Fibroblast of skin of left quadriceps (primary cell): ENCODE measurements at regions not wholly inside any gene's neighbourhood (a gene's known extent, or its start where the extent isn't known, plus 50 kb on each side); places are given as distances from the start of the nearest gene placed in this dataset.

Experiments
- DNase-seq, 2 experiments: peaks; one replicate each; pipeline ENCODE4 v3.0.0-alpha.2; 2013; ENCODE audit warnings: low read depth in 2 of 2

DNA sequence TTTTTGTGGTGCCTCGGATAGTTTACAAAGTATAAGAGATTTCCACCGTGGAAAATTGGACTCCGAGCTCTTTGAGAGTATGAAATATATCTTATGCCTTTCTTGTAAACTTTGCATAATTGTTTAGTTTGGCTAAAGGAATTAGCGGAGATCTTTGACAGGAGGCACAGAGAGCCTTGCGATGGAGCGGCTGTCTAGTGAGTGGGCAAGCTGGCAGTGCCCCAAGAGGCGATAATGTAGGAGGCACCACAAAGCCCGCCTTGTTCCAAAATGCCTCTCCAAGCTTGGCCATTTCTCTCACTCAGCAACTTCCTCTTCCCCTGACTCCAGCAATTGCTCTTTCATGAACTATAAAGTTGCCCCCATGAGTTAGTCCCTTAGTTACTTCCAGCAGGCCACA lies 270.1 kb upstream of the PRICKLE1 start:
- no peak for DNase-seq

DNA sequence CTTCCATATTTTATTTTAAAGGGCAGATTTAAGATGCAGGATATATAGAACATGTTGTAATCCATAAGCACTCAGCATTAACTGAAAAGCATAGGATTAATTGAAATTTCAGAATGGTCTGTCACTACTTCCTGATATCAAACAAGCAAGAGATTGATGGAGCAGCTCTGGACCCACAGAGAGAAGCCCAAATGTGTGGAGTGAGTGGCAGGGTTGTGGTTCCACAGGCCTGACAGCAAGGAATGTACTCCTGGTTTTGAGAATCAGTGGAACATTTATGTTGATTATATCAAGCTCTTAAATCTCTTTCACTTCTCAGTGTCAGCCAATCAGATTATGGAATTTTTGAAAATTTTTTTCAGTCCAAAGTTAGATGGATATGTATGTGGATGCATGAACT lies 267.6 kb upstream of the PRICKLE1 start:
- no peak for DNase-seq

DNA sequence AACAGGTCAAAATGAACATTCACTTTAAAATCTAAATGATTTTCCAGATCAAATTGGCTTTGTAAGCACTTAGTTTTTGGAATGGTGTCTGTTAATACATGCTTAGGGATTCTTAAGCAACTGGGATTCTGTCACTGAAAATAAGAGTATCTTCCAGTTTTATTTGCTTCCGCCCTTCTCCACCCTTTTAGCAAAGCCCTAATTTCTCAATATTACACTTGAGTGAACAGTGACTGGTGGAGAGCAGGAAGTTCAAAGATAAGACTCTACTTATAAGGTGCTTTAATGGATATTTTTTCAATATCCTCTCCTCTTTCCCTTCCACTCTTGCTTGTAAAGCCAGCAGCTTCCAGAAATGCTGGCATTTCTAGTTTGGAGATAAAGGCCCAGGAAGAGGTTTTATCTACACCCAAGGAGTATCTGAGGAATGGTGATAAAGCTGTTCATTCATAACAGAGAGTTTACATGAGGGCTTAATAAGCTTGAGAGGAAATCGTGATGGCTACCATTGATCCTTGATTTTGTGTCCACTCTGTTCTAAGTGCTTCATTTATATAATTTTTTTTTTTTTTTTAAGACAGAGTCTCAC lies 265.9 kb upstream of the PRICKLE1 start:
- DNase-seq: no peak

DNA sequence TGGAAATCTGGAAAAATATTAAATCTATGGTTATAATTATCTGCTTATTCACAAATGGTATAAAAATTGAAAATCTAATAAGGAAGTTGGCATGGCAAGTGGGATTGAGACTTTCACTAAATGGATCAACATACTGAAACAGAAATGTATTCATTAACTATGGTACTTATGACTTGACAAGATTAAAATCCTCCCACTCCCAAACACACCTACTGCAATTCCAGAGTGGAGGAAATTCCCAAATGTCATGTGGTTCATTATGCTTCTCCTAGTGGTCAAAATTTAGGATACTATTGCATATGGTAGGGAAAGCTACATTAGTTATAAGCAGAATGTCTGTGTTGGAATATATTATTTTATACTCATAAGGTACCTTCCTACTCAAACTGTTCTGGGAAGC lies 265.3 kb upstream of the PRICKLE1 start:
- no peak for DNase-seq

DNA sequence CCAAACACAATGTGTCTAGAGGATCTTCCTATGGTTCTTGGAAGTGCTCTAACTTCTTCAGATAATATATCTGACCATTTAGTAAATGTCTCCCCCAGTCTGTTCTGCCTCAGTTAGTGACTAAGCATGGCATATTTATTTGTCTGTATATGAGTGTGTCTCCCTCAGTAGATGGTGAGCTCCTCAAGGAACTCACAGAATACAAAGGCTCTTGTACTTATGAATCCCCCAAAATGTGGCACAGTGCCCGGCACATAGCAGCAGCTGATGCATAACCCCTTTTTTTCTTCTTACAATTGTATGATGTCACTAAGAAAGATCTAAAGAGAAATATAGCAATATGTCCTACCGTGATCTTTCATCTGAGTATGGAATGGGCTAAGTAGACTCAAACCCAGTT lies 264.7 kb upstream of the PRICKLE1 start:
- no peak for DNase-seq

DNA sequence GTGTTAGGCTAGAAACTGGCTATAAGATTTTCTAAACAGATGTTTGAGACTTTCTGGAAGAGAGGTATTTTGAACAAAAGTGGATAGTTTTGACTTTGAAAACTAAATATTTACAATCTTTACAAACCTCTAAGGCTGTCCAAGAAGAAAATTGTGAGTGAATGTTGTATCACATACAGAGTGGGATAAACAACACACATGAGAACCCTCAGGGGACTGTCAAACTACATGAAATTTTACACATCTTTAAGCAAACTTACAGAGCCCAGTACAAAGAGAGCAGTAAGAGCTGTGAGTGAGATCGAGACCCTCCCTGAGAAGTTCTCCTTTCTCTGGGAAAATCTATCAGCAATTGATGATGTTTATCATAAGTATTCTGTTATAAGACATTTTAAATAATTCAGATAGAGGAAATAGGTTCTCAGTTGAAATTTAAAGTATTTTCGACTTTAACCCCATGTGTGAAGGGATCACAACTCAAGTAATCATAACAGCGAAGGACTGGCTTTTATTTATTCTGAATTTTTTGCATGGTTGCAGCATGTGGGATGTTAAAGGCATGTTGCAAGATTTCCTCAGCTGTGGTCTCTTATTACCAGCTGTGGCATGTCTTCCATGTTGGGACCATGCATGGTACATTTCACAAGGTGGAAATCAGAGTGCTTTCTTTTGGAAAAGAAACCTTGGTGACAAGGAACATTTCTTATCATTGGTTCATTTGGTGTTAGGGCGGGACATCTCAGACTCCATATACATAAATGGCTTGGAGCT lies 264.0 kb upstream of the PRICKLE1 start:
- DNase-seq: no peak

DNA sequence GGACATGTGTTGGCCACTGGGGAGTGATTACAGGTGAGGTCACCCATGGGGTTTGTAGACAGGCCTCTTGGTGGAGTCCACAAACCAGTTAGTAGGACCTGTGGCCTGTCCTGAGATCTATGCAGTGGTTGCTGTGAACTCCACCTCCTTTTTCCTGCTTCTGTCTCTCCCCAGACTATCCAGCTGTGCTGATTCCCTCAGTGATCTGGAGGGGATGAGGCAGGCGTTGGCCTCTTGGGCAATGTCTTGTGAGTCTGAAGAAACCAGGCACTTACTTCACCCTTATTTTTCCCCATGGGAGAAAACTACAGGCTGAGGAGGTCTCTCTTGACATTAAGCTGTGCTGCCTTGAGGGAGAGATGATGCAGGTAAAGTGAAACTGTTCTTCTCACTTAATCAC lies 257.2 kb upstream of the PRICKLE1 start:
- DNase-seq: no peak

DNA sequence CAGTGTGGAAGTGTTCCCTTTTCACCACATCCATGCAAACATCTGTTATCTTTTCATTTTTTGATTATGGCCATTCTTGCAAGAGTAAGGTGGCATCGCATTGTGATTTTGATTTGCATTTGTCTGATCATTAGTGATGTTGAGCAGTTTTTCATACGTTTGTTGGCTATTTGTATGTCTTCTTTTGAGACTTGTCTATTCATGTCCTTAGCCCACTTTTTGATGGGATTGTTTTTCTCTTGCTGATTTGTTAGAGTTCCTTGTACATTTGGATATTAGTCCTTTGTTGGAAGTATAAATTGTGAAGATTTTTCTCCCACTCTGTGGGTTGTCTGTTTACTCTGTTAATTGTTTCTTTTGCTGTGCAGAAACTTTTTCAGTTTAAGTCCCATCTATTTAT lies 244.5 kb upstream of the PRICKLE1 start:
- DNase-seq: no peak

DNA sequence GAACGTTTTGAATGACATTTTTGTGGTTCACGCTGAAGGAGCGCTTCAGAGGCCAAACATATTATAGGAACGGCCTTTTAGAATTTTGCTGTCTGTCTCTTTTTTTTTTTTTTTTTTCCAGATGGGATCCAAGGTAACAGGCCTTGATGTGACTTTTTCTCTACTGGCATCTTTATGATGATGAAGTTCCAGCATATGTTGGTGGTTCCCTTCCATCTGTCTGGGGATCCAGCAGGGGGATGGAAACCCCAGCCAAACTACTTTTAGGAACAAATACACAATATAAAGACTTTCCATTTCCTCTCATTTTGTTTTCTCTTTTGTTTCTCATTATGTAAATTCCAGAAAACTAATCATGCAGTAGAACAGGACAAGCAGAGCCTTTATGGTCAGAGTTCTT lies 239.3 kb upstream of the PRICKLE1 start:
- no peak for DNase-seq

DNA sequence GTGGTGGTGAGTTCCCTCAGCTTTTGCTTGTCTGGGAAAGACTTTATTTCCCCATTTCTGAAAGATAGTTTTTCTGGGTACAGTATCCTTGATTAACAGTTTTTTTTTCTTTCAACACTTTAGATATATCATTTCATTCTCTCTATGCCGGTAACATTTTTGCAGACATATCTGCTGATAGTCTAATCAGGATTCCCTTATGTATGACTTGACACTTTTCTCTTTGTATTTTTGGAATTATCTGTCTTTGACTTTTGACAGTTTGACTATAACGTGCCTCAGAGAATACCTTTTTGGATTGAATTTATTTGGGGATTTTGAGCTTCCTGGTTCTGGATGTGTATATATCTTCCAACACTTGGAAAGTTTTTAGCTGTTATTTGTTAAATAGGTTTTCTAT lies 234.8 kb upstream of the PRICKLE1 start:
- no peak for DNase-seq

DNA sequence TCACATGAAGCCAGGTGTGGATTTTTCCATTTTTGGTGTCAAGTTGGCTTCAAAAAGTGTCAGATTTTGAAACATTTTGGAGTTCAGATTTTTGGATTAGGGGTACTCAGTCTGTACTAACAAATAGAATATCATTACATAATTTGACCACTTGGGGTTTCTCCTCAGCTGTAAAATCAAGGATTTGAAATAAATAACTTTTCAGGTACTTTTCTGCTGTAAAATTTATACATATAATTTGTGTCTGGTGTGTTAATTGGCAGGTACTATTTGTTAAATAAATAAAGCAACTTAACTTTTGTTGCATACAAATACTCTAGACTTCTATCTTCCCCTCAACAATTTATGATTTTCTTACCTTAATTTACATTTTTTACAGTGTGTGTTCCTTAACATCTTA lies 234.1 kb upstream of the PRICKLE1 start:
- no peak for DNase-seq

DNA sequence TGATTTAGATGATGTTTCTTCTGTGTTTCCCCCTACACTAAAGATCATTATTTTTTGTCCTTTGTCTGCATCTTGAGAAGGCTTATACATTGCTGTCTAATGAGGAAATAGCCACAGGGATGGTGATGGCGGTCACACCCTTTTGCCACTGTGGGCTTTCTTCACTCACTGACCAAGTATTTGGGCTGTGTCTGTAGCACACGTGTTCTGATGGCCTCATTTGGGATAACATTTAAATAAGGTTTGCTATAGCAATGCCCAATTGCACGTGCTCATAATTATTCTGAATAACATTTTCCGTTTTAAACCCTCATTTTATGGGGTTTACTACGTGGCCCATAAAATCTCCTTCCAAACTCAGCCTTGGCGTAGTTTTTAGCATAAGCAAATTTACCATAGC lies 230.3 kb upstream of the PRICKLE1 start:
- no peak for DNase-seq

DNA sequence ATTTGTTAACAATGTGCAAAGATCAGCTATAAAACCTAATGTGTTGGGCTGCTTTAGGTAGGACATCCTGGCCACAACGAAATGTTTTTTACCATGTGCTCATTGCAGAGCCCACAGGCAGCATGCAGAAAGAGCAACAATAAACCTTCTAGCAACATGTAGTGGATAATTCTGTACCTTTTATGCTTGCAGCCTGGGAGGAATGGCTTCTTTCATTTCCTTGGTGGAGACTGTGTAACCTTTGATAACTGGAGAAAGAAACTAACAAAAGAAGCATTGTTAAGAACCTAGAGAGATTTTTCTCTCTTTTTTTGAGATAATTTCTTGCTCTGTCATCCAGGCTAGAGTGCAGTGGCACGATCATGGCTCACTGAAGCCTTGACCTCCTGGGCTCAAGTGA lies 225.5 kb upstream of the PRICKLE1 start:
- no peak for DNase-seq

DNA sequence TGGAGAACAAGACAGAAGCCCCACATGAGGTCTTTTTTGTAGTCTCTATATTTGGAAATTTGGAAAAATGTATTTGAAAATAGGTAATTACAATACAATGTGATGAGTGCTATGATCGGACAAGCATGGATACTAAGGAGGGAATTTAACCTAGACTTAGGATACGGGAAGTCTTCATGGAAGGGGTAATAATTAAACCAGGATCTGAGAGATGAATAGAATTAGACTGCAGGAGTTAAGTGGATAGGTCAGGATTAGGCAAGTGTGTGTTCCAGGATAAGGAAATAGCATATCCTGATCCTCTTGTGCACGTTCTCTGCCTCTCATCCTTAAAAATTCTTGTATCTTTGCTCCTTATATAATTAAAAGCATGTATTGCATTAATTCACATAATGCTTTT lies 223.3 kb upstream of the PRICKLE1 start:
- no peak for DNase-seq

DNA sequence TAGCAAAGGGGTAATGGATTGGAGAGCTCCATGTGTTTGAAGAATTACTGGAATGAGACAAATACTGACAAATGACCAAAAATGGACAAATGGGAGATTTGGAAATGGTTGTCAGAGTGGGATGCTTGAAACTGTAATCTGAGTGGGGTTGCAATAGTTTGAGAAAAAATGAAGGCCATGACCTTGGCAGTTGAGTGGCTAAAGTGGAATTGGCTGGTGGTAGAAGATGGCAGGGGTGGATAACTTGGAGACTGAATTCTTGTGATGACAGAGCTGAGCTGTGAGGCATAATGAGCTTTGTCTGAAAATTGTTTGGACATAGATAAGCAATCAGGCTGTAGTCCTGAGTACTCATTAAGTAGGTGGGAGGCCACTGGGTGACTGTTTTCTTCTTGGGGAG lies 222.5 kb upstream of the PRICKLE1 start:
- DNase-seq: no peak

DNA sequence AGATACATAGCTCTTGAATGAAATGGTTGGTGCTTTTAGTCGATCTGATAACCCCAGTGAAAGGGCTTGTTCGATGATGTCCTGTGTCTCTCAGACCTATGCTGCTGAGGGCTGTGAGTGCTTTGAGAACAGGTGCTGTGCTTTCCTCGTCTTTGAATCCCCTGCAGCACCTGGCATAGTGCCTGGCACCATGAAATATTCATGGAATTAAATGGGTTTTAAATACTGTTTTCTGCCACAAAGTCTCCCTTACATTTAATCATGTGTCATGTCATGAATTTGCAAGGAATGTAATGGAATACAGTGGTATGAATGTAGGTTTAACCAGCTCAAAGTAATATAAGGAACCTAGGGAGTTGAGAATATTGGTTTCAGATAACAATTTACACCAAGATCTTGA lies 220.5 kb upstream of the PRICKLE1 start:
- no peak for DNase-seq

DNA sequence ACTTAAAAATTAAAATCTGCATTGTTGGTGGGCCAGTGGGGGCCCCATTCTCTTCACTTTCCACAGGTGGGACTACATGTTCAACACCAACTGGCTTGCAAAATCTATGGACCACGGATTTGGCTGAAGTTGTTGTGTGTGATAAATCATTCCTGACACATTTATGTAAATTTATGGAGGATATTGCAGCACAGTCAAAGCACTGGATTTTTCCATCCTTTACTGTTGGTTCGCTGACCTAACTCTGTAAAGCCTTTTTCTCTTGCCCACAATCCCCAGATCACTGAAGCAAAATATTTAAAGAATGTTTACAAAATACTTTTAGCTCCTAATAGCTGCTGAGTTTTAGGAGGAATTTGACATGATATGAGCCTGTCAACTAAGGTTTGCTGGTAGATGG lies 219.7 kb upstream of the PRICKLE1 start:
- peak; percentile 37 to 45 for DNase-seq

DNA sequence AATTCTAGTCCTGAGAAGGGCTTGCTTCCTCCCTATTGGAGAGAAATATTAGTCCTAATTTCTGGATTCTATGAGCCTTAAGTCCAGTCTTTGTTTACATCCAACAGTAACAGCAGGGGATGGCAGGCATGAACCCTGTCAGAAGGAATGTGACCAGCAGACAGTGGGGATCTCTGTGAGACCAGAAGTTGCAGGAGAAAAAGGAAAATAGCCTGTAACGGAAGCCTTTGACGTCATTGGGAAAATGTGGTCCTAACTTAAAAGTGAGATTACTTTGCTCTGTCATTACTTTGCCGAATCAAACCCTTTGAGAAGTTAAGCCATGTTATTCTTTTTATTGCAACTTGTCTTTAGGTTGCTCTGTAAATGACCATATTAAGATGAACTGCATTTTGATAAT lies 218.2 kb upstream of the PRICKLE1 start:
- DNase-seq: no peak

DNA sequence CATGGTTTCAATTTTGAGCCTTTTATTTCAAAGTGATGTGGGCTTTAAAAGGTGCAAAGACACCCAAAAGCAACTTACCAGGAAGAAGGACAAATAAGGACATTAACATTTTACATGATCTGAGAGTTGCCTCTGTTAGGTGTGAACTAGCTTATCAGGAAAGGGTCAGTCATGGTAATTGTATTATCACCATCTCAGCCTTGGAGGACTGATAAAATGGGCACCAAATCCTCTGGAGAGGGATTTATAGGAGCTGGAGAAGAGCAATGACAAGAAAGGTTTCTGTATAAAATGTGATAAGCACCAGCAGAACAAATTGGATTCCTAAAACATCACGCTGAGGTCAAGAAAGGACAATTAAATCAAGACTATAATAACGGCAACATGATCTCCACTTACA lies 217.7 kb upstream of the PRICKLE1 start:
- no peak for DNase-seq

DNA sequence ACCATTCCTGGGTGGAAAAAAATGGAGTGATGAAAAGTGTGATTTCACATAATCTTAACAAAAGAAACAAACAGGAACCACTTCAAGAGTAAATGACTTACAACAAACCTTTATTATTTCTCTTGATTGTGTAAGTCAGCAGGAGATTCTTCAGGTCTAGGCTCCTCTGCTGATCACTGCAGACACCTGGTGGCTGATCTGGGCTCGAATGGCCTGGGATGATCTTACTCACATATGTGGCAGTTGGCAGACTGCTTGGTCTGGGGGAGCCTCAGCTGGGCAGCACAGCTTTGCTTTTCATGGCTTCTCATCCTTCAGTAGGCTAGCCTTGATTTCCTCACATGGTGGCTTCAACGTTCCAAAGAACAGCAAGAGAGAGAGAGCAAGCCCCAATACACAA lies 215.4 kb upstream of the PRICKLE1 start:
- DNase-seq: no peak

DNA sequence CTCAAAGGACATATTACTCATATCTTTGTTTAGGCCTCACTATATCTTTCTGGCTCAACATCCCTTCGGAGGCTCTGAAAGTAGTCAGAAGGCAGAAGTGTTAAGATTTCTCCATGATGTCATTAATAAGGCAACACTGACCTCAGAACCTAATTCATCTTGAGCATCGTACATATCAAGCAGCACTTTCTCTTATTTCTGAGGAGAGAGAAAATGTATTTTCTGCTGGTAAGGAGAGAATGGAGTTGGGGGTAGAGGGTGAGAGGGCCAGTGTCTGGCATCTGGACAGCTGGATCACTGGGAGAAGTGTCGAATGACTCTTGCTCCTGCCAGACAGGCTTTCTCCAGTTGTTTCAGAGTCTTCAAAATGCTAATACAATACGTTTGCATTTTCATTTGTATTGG lies 213.2 kb upstream of the PRICKLE1 start:
- DNase-seq: no peak

DNA sequence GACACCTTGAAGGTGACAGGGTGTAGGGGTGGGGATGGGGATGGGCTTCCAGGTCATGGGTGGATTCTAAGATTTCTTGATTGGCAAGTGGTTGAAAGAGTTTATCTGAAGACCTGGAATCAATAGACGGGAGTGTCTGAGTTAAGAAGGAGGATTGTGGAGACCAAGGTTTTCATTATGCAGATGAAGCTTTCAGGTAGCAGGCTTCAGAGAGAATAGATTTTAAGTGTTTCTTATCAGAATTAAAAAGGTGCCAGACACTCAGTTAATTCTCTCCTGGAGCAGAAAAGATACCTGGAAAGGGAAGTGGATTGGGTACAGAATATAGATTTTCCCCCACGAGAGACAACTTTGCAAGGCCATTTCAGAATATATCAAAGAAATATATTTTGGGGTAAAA lies 211.7 kb upstream of the PRICKLE1 start:
- no peak for DNase-seq

DNA sequence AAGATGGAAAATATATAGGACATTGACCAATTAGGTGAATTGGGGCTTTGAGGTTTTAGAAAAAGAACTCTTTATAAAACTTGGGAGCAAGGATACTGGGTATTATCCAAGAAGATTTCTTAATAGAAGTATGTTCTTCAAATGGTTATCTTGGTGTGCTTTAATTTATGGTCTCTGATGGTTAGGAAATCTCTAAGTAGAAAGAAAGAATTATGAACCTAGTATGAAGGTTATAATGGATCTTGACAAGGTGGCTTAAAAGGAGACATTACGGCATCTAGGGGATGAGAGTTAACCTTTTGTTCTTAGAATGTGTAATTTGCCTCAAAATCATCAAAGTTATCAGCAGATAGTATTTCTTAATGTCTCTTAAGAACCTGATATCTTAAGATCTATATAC lies 210.4 kb upstream of the PRICKLE1 start:
- DNase-seq: no peak
